Kasumi-1 (cell line): ENCODE measurements at regions not wholly inside any gene's neighbourhood (a gene's known extent, or its start where the extent isn't known, plus 50 kb on each side); places are given as distances from the start of the nearest gene placed in this dataset.

ENCODE experiments used
- DNase-seq, 2 experiments: peaks; one replicate each; lab custom pipeline; 2025; lab: John Stamatoyannopoulos, UW

DNA sequence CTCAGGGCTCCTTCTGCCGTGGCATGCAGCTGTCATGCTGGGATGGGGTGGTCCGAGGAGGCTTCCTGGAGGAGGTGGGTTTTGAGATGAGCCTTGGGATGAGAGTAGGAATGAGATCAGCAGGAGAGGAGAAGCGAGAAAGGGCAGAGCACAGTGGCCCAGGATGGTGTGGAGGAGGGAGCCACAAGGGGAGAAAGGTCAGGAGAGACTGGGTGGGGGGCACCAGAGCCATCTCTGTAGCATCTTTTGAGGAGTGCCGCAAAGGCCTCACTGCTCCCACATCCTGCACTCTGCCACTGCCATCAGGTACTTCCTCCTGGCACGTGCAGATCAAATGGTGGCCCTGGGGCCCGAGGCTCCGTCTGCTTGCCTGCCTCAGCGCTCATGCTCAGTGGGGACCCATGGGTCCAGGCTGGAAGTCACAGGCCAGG, 150.2 kb downstream of the MACROH2A1 start:
- DNase-seq = no peak

DNA sequence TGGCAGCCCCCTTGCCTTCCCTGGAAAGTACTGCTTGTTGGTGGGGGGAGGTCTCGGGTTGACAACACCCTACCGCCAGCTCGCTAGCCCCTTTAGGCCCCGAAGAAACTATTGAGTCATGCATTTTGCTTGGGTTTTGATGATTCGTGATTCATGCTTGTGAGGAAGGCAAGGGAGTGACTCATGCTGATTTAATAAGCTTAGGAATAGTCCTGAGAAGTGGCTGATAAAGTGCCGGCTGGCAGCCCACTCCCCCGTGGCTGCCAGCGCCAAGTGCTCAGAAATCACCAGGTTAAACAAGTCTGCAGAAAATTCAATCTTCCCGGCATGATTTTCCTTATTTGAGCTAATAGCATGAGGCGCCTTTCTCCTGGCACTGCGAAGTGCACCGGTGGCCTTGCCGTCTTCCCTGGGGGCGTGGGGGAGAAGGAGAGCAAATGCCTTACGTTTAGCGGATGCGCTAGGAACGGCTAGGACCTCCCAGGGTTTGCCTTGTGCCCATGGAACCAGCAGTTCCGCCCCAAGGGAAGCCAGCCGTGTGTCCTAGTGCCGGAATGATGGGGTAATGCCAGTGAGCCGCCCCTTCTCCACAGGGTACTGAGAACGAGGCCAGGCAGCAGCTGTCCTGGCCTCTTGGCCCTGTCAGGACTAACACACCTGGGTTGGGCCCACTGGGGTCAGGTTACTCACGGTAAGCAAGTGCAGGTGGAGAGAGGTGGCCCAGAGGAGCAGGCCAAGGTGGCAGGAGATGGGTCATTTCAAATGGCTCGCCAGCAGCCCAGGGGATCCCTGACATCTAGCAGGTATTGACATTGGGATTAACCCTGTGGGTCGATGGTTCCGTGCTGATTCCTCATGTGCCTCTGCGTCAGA, 151.9 kb downstream of the MACROH2A1 start:
- peak in 1 of 2 experiments; percentile 32 for DNase-seq

DNA sequence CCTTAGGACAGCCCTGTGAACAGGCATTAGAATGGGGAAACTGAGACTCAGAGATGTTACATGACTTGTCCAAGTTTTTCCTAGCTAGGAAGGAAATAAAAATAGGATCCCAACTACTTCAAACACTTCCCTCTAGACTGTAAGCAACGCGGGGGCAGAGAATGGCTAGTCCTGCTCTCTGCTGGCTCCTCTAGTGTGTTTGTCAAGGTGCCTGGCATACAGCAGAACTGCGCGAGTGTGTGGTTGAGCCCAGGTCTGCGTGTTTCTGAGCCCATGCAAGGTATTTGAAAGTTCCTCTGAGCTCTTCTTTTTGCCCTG, 152.5 kb downstream of the MACROH2A1 start:
- no peak for DNase-seq

DNA sequence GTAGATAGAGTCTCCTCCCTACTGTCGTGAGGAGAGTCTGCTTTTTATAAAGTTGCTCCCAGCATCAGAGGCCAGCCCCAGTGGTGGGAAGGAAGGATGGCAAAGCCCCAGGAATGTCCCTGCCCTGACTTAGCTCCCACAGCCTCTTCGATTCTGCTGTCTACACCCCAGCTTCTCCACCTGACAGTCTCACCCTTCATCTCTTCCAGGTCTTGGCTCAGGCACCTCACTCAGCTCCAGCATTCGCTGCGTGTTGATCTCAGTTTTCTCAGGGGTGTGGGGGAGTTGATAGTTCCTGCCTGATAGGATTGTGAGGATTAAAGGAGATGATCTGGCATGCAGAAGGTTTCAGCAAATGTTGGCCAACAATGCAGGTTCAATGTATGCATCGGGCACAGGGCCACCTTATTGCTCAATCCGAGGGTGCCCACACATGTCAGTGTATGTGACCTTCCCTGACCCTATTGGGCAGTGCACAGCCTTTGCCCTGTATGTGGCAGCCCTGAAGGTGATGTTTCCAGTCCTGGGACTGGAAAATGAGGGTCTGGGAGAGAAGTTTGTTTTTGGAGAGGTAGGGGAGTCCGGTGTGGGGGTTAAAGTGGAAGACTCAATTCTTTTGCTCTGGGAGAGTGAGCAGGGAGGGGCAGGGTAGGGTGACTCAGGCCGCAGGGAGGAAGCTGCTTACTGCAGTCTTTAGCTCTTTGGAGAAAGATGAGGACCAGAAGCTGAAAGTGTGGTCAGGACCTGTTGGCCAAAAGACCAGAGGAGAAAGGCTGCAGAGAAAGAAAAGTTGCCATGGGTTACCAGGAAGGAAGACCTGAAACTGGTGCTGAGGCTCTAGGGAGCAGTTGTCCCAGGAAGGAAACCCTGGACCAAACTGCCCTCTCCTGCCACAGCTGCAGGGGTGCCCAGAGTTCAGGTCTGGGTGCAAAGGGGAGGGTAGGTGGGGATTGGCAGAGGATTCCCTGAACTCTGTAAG, 153.2 kb downstream of the MACROH2A1 start:
- peak in 1 of 2 experiments; percentile 7 for DNase-seq

DNA sequence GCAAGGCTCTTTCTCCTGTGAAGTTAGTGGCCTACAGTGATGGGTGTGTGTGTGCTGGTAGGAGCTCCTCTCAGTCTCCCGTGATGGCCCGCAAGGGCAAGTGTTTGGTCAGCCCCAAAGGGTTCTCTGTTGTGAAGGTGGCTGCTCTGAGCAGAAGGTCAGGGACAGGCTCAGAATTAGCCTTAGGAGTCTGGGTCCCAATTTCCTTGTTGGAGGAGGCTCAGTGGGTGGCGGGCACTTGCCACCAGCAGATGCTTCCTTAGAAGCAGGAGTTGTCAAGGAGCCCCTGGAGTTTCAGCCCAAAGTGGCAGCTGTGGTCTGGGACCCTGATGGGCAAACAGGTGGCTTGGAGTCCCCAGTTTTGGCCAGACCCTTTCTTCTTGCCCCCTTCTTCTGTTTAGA, 154.4 kb downstream of the MACROH2A1 start:
- DNase-seq = no peak

DNA sequence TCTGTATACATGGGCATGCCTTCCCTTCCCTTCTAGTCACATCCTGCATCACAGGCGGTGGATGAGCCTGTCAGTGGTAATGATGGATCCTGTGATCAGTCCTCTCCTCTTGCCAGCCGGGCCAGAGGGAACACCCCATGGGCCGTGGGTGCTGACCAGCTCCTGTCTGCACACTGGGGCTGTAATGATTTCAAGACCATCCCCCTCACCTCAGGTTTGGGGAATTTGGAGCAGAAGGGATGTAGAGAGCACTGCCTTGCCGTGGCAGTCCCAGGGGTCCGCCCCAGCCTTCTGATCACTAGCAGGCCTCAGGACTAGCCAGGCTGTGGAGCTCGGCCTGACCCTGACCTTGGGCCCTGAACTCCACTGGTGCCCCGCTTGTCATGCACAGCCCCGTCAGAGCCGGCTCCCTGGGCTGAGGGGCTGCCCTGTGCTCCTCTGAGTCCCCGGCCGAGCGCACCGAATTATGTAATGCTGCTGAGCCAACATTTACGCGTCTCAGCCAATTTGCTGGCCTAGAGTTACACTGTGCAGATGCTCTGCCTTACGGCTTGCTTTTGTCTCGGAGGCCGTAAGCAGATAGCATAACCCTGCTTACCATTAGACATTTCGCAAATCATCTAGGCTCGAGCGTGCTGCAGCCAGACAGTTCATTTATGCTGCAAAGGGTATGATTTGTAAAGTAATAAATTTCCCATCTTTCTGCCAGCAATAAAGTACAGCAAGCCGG, 155.3 kb downstream of the MACROH2A1 start:
- DNase-seq = no peak

DNA sequence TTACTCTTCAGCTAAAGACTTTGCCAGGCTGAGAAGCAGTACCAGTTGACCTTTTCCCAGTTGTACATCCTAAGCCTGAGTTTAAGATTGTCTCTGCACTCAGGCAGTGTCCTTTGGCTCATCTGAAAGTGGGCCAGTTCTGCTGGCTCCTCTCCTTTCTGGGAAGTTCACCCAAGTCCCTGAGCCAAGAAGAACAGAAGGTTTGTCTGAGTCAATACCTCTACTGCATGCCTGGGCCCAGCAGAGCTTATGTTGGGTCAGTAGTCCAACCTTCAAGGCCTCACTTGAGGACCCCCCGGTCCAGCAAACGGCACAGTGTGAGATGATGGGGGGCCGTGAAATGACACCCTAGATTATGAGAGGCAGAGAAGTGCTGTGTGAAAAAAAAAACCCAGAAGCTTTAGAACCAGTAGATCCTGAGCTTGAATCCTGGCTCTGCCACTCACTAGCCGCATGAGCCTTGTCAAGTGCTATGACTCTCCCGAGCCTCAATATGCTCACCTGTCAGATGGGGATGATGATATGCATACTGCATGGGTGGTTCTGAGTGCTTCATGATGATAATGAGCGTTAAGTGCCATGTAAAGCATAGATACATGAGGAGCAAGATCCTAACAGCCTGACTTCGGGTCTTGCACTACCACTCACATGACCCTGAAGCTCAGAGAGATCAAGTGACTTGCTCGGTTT, 156.0 kb downstream of the MACROH2A1 start:
- no peak for DNase-seq

DNA sequence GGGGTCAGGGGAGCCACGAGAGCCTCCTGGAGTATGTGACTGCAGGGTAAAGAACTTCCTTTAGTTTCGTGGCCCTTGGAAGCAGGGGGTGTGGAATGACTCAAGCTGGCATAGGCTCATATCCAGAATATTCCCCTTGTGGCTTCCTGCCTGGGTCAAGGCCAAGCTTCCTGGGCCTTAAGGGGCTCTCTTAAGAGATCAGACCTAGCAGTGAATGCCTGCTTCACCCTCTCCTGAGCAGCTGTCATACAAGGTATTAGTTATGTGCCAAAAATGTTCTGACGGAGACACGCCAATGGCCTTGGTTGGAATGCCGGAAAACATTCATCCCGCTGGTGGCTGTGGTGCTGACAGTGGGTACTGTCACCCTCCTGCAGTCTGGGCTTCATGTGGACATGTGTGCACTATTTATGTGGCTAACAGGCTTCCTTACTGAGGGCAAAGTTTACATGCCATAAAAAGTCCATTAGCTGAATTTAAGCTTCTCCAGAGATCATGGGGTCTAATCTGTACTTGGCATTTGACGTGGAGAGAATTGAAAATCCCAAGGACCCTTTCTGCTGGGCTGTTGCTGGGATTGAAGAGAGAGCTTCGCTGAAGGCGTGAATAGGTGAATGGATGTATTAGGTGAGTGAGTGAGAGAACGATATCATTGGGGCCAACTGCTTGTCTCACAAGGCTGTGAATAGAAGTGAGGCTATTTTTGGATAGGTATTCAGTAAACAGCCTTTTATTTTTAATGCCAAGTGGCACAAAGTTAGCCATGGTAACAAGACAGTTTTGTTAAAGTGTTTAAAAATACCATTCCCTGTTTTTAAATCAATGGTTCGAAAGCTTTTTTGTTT, 156.8 kb downstream of the MACROH2A1 start:
- no peak for DNase-seq

DNA sequence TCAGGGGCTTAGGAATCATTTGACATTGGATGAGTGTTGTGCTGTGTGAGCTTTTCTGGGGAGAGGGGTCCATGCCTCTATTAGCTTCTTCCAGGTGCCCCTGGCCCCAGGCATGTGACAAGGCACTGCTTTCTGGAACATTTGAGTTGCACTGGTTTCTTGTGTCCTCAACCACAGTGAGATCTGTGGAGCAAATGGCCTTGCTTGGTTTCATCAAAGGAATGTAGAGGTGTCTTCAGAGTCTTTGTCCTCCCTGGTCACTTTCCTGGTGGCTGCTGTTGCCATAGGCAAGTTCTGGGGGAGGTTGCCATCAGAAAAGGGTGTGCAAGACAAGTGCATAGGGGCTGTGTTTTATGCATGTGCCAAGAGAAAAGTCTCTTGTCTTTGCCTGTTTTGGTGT, 157.5 kb downstream of the MACROH2A1 start:
- DNase-seq = no peak

DNA sequence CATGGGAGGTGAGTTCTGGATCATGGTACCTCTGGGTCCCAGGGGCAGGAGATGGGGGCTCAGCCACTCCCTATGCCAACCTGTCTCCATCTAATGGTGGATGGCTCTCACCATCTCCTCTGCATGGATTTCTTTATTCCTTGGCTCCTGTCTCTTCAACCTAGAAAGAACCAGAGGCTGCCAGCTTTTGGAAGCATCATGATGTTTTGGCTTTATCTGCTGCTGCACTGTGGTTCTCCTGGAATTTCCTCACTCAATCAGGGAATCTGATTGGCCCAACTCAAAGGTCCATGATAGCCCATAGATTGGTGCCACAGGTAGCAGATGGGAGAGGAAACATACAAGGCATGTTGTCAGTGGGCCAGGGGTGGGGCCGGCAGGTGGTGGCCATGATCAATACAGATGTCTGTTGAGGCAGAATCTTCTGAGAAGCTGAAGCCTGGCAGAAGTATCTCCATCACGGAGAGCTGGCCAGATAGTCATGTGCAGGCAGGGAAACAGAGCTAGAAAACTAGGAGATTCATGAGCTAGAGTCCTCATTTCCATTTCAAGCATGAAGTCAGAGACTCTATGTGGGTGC, 158.2 kb downstream of the MACROH2A1 start:
- no peak for DNase-seq

DNA sequence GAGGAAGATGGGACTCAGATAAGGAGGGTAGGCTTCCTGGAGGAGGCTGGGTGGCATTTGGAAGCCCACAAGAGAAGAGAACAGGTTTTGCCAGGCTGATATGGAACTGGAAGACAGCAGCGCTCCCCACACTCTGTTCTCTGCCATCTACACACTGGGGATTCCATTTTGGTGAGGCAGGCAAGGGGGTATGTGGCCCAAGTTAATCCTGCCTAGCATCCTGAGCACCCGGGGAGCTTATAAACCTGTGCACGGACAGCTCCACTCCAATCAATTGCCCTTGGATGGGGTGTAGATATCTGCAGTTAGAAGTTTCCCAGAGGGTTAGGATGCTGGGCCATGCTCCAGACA, 158.8 kb downstream of the MACROH2A1 start:
- DNase-seq = no peak

DNA sequence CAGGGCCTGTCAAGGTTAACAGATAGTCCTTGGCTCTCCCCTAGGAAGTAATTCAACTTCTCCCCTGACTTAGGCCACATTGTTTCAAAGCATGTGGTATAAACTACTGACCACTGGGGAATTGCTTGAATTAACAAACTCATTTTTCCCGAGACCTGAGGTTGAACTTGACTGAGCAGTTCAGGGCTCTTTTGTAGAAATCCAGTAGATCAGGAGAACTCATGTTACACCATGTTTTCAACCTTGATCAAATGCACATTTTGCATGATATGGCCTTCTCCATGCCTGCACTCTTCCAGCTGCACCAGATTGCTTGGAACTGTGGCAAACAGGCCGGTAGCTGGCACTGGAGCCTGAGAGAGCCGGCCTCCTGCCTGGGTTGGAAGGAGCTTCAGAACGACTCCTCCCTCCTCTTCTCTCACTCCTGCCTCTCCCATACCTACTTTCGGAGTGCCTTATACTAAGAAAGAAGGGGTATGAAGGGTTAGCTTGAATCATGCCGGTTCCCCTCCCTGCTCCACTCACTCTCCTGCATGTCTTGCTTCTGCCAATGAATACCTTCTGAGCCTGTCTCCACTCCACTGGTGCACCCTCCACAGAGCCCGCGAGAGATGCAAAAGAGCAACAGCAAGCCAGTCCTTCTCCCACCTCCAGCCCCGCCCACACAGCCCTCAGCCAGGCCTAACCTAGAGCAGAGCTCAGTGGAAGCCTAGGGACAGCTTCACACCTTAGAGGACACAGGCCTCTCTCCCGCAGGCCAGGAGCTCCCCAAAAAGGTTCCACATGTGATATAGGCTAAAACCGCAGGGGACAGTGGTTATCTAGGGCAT, 159.4 kb downstream of the MACROH2A1 start:
- no peak for DNase-seq

DNA sequence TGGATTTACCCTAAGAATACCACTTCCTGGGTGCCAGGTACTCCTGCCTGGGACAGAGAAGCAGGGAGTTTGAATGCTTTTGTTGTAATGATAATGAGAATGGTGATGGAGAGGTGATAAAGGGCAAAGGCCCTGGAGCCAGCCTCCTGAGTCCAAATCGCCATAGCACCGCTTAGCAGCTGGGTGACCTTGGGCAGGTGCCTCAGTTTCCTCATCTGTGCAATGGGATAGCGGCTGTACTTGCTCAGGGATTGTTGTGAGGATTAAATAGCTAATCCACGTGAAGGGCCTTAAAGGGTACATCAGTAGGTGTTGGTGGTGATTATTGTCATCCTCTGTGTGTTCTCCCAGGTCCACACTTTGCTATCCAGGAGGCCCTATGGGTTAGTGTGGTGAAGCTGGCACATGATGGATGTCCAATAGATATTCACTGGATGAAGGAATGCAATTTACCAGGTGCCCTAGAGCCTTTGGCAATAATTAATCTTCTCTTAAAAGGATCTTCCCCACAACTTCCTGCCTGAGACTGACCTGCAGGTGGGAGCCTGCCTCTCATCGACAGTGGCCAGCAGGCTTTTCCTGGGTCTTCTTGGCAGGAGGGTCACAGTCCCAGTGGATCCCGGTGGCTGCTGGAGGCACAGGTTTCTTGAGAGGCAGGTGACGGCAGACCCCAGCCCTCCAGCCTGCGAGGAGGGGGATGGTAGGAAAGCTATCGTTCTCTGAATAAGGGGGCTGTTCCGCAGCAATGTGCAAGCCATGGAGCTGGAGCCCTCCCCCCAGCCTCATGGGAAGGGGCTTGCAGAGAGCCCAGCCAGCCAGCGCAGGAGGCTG, 160.2 kb downstream of the MACROH2A1 start:
- DNase-seq = no peak

DNA sequence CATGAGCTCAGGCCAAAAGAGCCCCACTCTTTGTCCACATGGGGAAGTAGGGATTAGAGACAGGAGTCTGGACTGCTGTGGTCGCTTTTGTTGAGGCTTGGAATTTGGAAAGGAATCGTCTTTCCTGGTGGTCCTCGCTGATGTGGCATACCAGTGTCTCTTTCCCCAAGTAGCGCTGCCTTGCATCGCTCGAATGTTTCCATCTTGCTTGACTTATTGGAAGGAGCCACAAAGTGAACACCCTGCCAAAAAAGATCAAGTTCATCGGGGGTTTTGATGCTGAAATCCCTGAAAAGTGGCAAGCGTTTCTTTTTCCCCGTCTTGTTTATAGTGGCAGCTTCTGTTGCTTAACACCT, 161.3 kb downstream of the MACROH2A1 start:
- DNase-seq = no peak

DNA sequence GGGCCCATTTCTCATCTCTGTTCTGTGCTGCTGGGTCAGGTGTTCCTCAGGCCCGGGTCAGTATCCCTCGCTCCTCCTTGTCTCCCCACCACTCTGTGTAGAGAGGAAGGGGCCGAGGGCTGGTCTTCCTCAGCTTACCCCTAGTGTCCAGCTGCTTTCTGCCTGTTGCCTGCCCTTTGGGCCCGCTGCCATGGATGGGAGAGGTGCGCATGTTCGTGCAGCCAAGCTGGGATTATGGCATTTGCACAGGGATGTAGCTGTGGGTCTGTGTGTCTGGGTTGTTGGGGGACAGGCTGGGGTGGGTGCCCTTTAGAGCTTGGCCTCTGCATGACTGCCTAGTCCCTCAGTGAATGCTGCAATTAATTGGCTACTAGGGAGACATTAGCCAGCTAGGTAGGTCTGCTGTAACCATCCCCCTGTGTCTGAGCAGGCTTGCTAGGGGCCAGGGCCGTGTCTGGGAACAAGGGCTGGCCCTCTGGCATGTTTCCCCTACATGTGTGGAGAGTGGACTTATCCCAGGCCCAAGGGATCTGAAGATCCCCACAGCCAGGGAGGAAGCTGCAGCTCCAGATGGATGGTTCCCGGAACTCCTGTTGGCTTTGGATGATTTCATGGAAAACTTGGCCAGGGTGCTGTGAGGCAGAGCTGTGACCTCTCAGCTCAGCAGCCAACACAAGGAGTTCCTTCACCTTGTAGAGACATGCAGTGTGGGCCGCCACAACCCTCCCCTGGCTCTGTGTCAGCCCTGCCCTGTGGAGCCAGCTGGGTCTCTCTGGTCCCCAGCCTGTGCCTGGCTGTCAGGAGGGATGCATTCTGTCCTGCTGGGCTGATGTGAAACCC, 161.9 kb downstream of the MACROH2A1 start:
- DNase-seq = no peak

DNA sequence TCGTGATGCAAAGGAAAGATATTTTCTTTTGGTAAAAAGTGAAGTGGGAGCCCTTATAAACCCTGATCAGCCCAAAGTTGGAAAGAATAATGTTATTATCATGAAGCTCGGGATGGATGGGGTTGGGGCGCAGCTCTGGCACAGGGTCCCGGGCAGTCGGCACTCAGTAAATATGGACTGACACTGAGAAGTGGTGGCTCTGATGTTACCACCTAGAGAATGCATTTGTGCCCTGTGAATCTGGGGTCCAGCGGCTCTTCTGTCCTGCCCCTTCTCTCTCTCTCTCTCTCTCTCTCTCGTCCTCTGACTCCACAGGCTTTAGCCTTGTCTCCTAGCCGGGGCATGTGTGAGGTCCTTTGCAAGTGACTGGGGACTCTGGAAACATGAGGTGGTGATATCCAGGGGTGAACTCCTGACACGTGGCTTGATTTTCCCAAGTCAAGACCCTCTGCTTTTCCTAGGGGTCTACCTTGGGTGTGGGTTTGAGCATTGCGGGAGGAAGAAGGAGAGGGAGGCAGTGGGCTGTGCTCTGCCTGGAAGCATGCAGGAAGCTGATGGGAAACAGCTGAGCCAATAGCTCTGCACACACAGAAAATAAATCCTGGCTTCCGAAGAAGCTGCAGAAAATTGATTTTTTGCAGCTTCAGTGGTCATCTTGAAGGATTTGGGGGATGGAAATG, 162.7 kb downstream of the MACROH2A1 start:
- no peak for DNase-seq

DNA sequence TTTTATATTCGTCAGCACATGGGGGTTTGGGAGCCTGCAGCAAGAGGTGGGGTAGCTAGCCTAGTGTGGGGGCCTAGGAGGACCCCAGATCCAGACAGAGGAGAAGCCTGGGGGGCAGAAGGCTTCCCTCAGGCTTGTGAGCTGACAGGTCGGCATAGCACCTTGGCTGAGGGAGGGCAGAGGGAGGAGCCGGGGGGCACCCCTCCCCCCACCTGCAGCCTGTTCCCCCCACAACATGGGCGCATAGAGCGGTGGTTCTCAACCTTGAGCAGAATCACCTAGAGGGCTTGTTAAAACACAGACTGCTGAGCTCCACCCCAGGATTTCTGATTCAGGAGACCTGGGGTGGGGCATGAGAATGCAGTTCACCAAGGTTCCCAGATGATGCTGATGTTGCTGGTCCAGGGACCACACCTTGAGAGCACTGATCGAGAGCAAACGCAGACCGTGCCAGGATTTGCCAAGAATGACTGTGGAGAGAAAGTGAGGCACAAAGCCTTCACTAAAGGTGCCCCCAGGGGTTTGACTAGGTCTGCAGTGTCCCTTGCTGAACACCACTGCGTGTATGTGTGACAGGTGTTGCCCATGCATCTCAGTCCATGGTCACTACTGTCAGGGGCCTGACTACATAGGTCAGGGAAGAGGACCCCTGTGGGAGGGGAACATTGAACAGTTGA, 163.3 kb downstream of the MACROH2A1 start:
- no peak for DNase-seq
